Loucy (cell line): ENCODE measurements at regions not wholly inside any gene's neighbourhood (a gene's known extent, or its start where the extent isn't known, plus 50 kb on each side); places are given as distances from the start of the nearest gene placed in this dataset.

Source experiments
- H2AFZ ChIP-seq: fragments of 200-600 bp; sonication (generic); 2 replicates; pipeline ENCODE4 v1.6.0; 2016; ENCODE audit warnings: antibody characterized with exemption, mild to moderate bottlenecking, low read length, moderate library complexity
- H3F3A ChIP-seq: fragments of 200-600 bp; 2 replicates; pipeline ENCODE4 v1.6.0; 2016; ENCODE audit warnings: antibody characterized with exemption, low read depth, mild to moderate bottlenecking
- H3K27me3 ChIP-seq: fragments of 200-600 bp; sonication (generic); 2 replicates; pipeline ENCODE4 v1.6.1; 2014; ENCODE audit warnings: low read length, mild to moderate bottlenecking; ENCODE audit not compliant: insufficient read depth, poor library complexity, severe bottlenecking
- H3K36me3 ChIP-seq: fragments of 200-600 bp; sonication (generic); 2 replicates; pipeline ENCODE4 v1.6.1; 2016; ENCODE audit warnings: low read length; ENCODE audit not compliant: insufficient read depth
- H3K4me1 ChIP-seq: fragments of 200-600 bp; sonication (generic); 2 replicates; pipeline ENCODE4 v1.5.1; 2014; ENCODE audit warnings: low read length, mild to moderate bottlenecking; ENCODE audit not compliant: insufficient read depth, poor library complexity, severe bottlenecking
- H3K4me2 ChIP-seq: fragments of 200-600 bp; sonication (generic); 2 replicates; pipeline ENCODE4 v1.6.0; 2014; ENCODE audit warnings: antibody characterized with exemption, low read length, low read depth, mild to moderate bottlenecking; ENCODE audit not compliant: poor library complexity, severe bottlenecking
- H3K4me3 ChIP-seq: fragments of 200-600 bp; sonication (generic); 2 replicates; pipeline ENCODE4 v1.5.1; 2014; ENCODE audit warnings: low read length, mild to moderate bottlenecking, mixed read lengths; ENCODE audit not compliant: poor library complexity, severe bottlenecking
- H3K79me2 ChIP-seq: fragments of 200-600 bp; sonication (generic); 2 replicates; pipeline ENCODE4 v1.6.1; 2014; ENCODE audit warnings: low read length; ENCODE audit not compliant: insufficient read depth
- H3K9ac ChIP-seq: fragments of 200-600 bp; sonication (generic); 2 replicates; pipeline ENCODE4 v1.6.0; 2014; ENCODE audit warnings: mild to moderate bottlenecking, low read depth, low read length, moderate library complexity; ENCODE audit not compliant: poor library complexity, severe bottlenecking
- H3K9me2 ChIP-seq: fragments of 200-600 bp; sonication (generic); replicated peaks from 2 replicates; pipeline ENCODE4 v1.6.1; 2016; ENCODE audit warnings: low read depth, low read length, mixed read lengths
- H3K9me3 ChIP-seq: fragments of 200-600 bp; sonication (generic); 2 replicates; pipeline ENCODE4 v1.6.1; 2014; ENCODE audit warnings: mild to moderate bottlenecking, antibody characterized with exemption, low read length, low read depth; ENCODE audit not compliant: insufficient read depth
- H4K20me1 ChIP-seq: fragments of 200-600 bp; sonication (generic); 2 replicates; pipeline ENCODE4 v1.6.0; 2014; ENCODE audit warnings: antibody characterized with exemption, low read length, mild to moderate bottlenecking; ENCODE audit not compliant: insufficient read depth, poor library complexity, severe bottlenecking
- CTCF ChIP-seq: fragments of 200-600 bp; sonication (generic); conservative IDR thresholded peaks from 2 replicates; pipeline ENCODE4 v1.5.1; 2014; ENCODE audit warnings: mild to moderate bottlenecking, antibody characterized with exemption, low read length
- EZH2phosphoT487 ChIP-seq: fragments of 200-600 bp; IDR thresholded peaks from 2 replicates; pipeline ENCODE4 v1.6.1; 2018; ENCODE audit warnings: antibody characterized with exemption, mild to moderate bottlenecking, moderate library complexity, borderline replicate concordance

GRCh38 chr21:38611277-38611676 is 113.0 kb upstream of the ERG start:
- TF ChIP-seq EZH2phosphoT487 (no peak), CTCF (no peak)
- no peak overlapping the region for H2AFZ ChIP-seq
- H3K9me3 ChIP-seq: no peaks in the 10 kb centered on the region
- no peaks in the 10 kb centered on the region for H3K9me2 ChIP-seq
- no peaks in the 10 kb centered on the region for H4K20me1 ChIP-seq
- no peaks in the 10 kb centered on the region for H3K4me1 ChIP-seq
- no peaks in the 10 kb centered on the region for H3K27me3 ChIP-seq
- no peak overlapping the region for H3K4me2 ChIP-seq
- no peaks in the 10 kb centered on the region for H3F3A ChIP-seq
- no peak overlapping the region for H3K4me3 ChIP-seq
- no peaks in the 10 kb centered on the region for H3K36me3 ChIP-seq
- no peaks in the 10 kb centered on the region for H3K79me2 ChIP-seq
- H3K9ac ChIP-seq: no peak overlapping the region

- H3K9me3 ChIP-seq: no peaks in the 10 kb centered on the region
- no peaks in the 10 kb centered on the region for H3F3A ChIP-seq
- H4K20me1 ChIP-seq: no peaks in the 10 kb centered on the region
- TF ChIP-seq CTCF: no peak
- TF ChIP-seq EZH2phosphoT487: no peak
- H3K4me1 ChIP-seq: no peaks in the 10 kb centered on the region
- no peak overlapping the region for H3K9ac ChIP-seq
- no peak overlapping the region for H3K4me3 ChIP-seq
- H3K9me2 ChIP-seq: no peaks in the 10 kb centered on the region
- H3K4me2 ChIP-seq: no peak overlapping the region
- H3K79me2 ChIP-seq: no peaks in the 10 kb centered on the region
- H3K36me3 ChIP-seq: no peaks in the 10 kb centered on the region
- H2AFZ ChIP-seq: no peak overlapping the region
- no peaks in the 10 kb centered on the region for H3K27me3 ChIP-seq
These were observed 115.4 kb upstream of the ERG start for GRCh38 chr21:38613686-38614085.

- Histone ChIP-seq H3K9ac (no peak overlapping the region), H2AFZ (no peak overlapping the region), H3K9me3 (no peaks in the 10 kb centered on the region), H3K36me3 (no peaks in the 10 kb centered on the region), H3K4me1 (no peaks in the 10 kb centered on the region), H3K4me3 (no peak overlapping the region), H3F3A (no peaks in the 10 kb centered on the region), H3K27me3 (no peaks in the 10 kb centered on the region), H3K79me2 (no peaks in the 10 kb centered on the region), H3K9me2 (no peaks in the 10 kb centered on the region), H4K20me1 (no peaks in the 10 kb centered on the region), H3K4me2 (no peak overlapping the region)
- TF ChIP-seq CTCF: no peak
- TF ChIP-seq EZH2phosphoT487: no peak
These were observed 116.3 kb upstream of the ERG start for GRCh38 chr21:38614558-38614957.
